ENCODE measurements at regions not wholly inside any gene's neighbourhood (a gene's known extent, or its start where the extent isn't known, plus 50 kb on each side); places are given as distances from the start of the nearest gene placed in this dataset.

DNA sequence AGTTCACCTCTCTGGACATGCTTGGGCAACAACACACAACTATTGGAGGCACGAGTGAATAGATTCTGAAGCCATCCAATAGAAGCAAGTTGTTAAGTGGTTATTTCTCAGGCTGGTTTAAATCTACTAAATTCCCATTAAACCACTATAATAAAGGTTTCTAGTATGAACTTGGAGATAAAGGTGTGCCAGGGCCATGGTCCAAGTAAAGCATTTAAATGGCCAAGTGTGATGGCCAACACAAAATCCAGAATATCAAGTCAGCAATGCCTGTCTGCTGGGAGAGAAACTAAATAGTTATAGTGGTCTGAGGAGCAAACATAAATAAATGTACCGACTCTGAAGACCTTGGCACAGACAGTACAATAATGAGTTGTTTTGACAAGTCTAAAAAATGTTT is 294.3 kb upstream of the STXBP5 start:
- H3K36me3 ChIP-seq (ENCODE audit: low read depth): no peaks in the 10 kb centered on the region
- H3K4me1 ChIP-seq (ENCODE audit: low read depth): no peaks in the 10 kb centered on the region
- TF ChIP-seq CTCF (IDR thresholded peaks at IDR 0.05): no peak
- ATAC-seq (no peak), DNase-seq (no peak)
- no peaks in the 10 kb centered on the region for H3K9me3 ChIP-seq
- H3K4me3 ChIP-seq: no peak overlapping the region
- intact Hi-C loops (cut with DNase I, micrococcal nuclease): no loop called here

GRCh38 chr6:146910611-146911010 is 293.6 kb upstream of the STXBP5 start:
- intact Hi-C loops (cut with DNase I, micrococcal nuclease): no loop called here
- no peaks in the 10 kb centered on the region for H3K36me3 ChIP-seq (ENCODE audit: low read depth)
- no peak for DNase-seq

GRCh38 chr6:146911635-146912215 is 292.5 kb upstream of the STXBP5 start:
- Histone ChIP-seq H3K4me3 (no peak overlapping the region), H3K9me3 (no peaks in the 10 kb centered on the region), H3K36me3 (ENCODE audit: low read depth) (no peaks in the 10 kb centered on the region), H3K4me1 (ENCODE audit: low read depth) (no peaks in the 10 kb centered on the region)
- intact Hi-C loops (cut with DNase I, micrococcal nuclease): no loop called here
- ATAC-seq (no peak), DNase-seq (no peak)
- TF ChIP-seq CTCF (IDR thresholded peaks at IDR 0.05): no peak

More at GRCh38 chr6:146910611-146911010, 293.6 kb upstream of the STXBP5 start:
- Histone ChIP-seq H3K4me3 (no peak overlapping the region), H3K9me3 (no peaks in the 10 kb centered on the region), H3K4me1 (ENCODE audit: low read depth) (no peaks in the 10 kb centered on the region)
- TF ChIP-seq CTCF (IDR thresholded peaks at IDR 0.05): no peak
- ATAC-seq: no peak

- H3K4me3 ChIP-seq: no peak overlapping the region
- no peaks in the 10 kb centered on the region for H3K4me1 ChIP-seq (ENCODE audit: low read depth)
- no peaks in the 10 kb centered on the region for H3K9me3 ChIP-seq
- intact Hi-C loops (cut with DNase I, micrococcal nuclease): no loop called here
- no peak for ATAC-seq
- H3K36me3 ChIP-seq (ENCODE audit: low read depth): no peaks in the 10 kb centered on the region
- no peak for TF ChIP-seq CTCF (IDR thresholded peaks at IDR 0.05)
- no peak for DNase-seq
These were observed 291.2 kb upstream of the STXBP5 start for GRCh38 chr6:146912730-146913685.

GRCh38 chr6:146913842-146914488 is 290.3 kb upstream of the STXBP5 start:
- DNase-seq (peak; percentile 19 to 71 (median 28)), ATAC-seq (peak; percentile 69)
- intact Hi-C loops (cut with DNase I, micrococcal nuclease): no loop called here
- no peak overlapping the region for H3K4me3 ChIP-seq
- no peak for TF ChIP-seq CTCF (IDR thresholded peaks at IDR 0.05)
- H3K36me3 ChIP-seq (ENCODE audit: low read depth): no peaks in the 10 kb centered on the region
- no peaks in the 10 kb centered on the region for H3K4me1 ChIP-seq (ENCODE audit: low read depth)
- H3K9me3 ChIP-seq: no peaks in the 10 kb centered on the region
